RCC 7860 (cell line): ENCODE measurements at regions not wholly inside any gene's neighbourhood (a gene's known extent, or its start where the extent isn't known, plus 50 kb on each side); places are given as distances from the start of the nearest gene placed in this dataset.
"Not testable (repeated sequence)": the region's sequence is repeated elsewhere in the genome, so short reads cannot be mapped to it uniquely, and the experiment has no call there.

Source experiments
- DNase-seq: peaks from one replicate; pipeline ENCODE4 v3.0.0-alpha.2; 2015; ENCODE audit warnings: low spot score
- FAIRE-seq: peaks from 2 replicates; lab custom pipeline; 2012; peaks lifted over from hg19 to GRCh38; lab: Jason Lieb, UNC

GRCh38 chr12:97005174-97005573, 98.1 kb downstream of the NEDD1 start:
- FAIRE-seq (no peak), DNase-seq (no peak)

- no peak for DNase-seq
Observed at GRCh38 chr12:97005646-97006045, 98.6 kb downstream of the NEDD1 start.

GRCh38 chr12:97006585-97006984, 99.5 kb downstream of the NEDD1 start:
- DNase-seq (no peak), FAIRE-seq (no peak)

More at GRCh38 chr12:97005646-97006045, 98.6 kb downstream of the NEDD1 start:
- FAIRE-seq: no peak

GRCh38 chr12:97016163-97016562, 109.1 kb downstream of the NEDD1 start:
- no peak for FAIRE-seq
- no peak for DNase-seq

GRCh38 chr12:97017213-97017612, 110.2 kb downstream of the NEDD1 start:
- FAIRE-seq (no peak), DNase-seq (no peak)

GRCh38 chr12:97022536-97023230, 115.6 kb downstream of the NEDD1 start:
- FAIRE-seq: no peak
- DNase-seq: no peak

GRCh38 chr12:97024393-97024792, 117.3 kb downstream of the NEDD1 start:
- DNase-seq (no peak), FAIRE-seq (no peak)

GRCh38 chr12:97026901-97027300, 119.8 kb downstream of the NEDD1 start:
- FAIRE-seq: no peak

GRCh38 chr12:97027482-97027881, 120.4 kb downstream of the NEDD1 start:
- FAIRE-seq: no peak
- no peak for DNase-seq

More at GRCh38 chr12:97026901-97027300, 119.8 kb downstream of the NEDD1 start:
- no peak for DNase-seq

- FAIRE-seq (no peak), DNase-seq (no peak)
Observed at GRCh38 chr12:97038131-97038530, 131.1 kb downstream of the NEDD1 start.

GRCh38 chr12:97038834-97039233, 131.8 kb downstream of the NEDD1 start:
- DNase-seq (no peak), FAIRE-seq (no peak)

- FAIRE-seq (no peak), DNase-seq (no peak)
Observed at GRCh38 chr12:97046901-97047300, 139.8 kb downstream of the NEDD1 start.

- DNase-seq: no peak
- no peak for FAIRE-seq
Observed at GRCh38 chr12:97047361-97047760, 140.3 kb downstream of the NEDD1 start.

- no peak for FAIRE-seq
- DNase-seq: no peak
Observed at GRCh38 chr12:97048421-97049035, 141.5 kb downstream of the NEDD1 start.

- no peak for FAIRE-seq
- no peak for DNase-seq
Observed at GRCh38 chr12:97050509-97050908, 143.5 kb downstream of the NEDD1 start.

GRCh38 chr12:97051341-97051740, 144.3 kb downstream of the NEDD1 start:
- FAIRE-seq: no peak
- no peak for DNase-seq

GRCh38 chr12:97061171-97061570, 154.1 kb downstream of the NEDD1 start:
- FAIRE-seq: no peak
- DNase-seq: no peak

GRCh38 chr12:97063292-97063935, 156.4 kb downstream of the NEDD1 start:
- FAIRE-seq: no peak
- no peak for DNase-seq

- DNase-seq: no peak
- FAIRE-seq: no peak
Observed at GRCh38 chr12:97075161-97075933, 168.3 kb downstream of the NEDD1 start.

- FAIRE-seq (no peak), DNase-seq (no peak)
Observed at GRCh38 chr12:97075934-97076630, 169.0 kb downstream of the NEDD1 start.

GRCh38 chr12:97076912-97077311, 169.9 kb downstream of the NEDD1 start:
- not testable (repeated sequence) for FAIRE-seq, DNase-seq
